ENCODE measurements at regions not wholly inside any gene's neighbourhood (a gene's known extent, or its start where the extent isn't known, plus 50 kb on each side); places are given as distances from the start of the nearest gene placed in this dataset.

DNA sequence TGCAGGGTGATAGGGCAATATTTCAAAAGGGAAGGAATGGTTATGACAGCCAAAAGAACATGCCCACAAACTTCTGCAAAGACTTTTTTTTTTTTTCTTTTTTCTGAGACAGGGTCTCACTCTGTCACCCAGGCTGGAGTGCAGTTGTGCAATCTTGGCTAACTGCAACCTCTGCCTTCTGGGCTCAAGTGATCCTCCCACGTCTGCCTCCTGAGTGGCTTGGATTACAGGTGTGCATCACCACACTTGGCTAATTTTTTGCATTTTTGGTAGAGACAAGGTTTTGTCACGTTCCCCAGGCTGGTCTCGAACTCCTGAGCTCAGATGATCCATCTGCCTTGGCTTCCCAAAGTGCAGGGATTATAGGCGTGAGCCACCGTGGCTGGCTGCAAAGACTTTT lies 117.6 kb upstream of the ADGRF1 start:
- no peaks in the 10 kb centered on the region for H3K36me3 ChIP-seq (ENCODE audit: control insufficient read depth in 1 of 2, insufficient read depth in 2 of 2, low read depth in 1 of 2, low read length in 2 of 2)
- no peaks in the 10 kb centered on the region for H3K27me3 ChIP-seq (ENCODE audit: control insufficient read depth in 1 of 2, insufficient read depth in 1 of 2, low read length in 2 of 2)
- no peak overlapping the region for H2AFZ ChIP-seq (ENCODE audit: low read depth, low read length)
- WGBS: 89% methylated on average over 4 of the region's 5 CpGs
- H2AK5ac ChIP-seq (ENCODE audit: low read length, severe bottlenecking): no peak overlapping the region
- H3K4ac ChIP-seq (ENCODE audit: low read depth in 1 of 2, low read length in 2 of 2): no peak overlapping the region
- H2BK12ac ChIP-seq (ENCODE audit: low read length in 2 of 2): peak overlapping the region in 1 of 2 experiments; percentile 54
- no peak overlapping the region for H3K23ac ChIP-seq (ENCODE audit: low read length in 2 of 2)
- no peaks in the 10 kb centered on the region for H3K79me1 ChIP-seq (replicated peaks; ENCODE audit: low read length, poor library complexity, severe bottlenecking)
- H4K91ac ChIP-seq (ENCODE audit: low read length): no peak overlapping the region
- no peak overlapping the region for H3K4me2 ChIP-seq (ENCODE audit: low read length, poor library complexity, severe bottlenecking)
- peak overlapping the region in 1 of 2 experiments; percentile 34 for H3K18ac ChIP-seq (ENCODE audit: low read depth in 1 of 2, low read length in 2 of 2)
- H3K27ac ChIP-seq (ENCODE audit: low read length, poor library complexity, severe bottlenecking): no peak overlapping the region
- no peak overlapping the region for H2BK120ac ChIP-seq (ENCODE audit: low read depth, low read length)
- no peak overlapping the region for H2BK15ac ChIP-seq (ENCODE audit: low read depth, poor library complexity, severe bottlenecking)
- H4K8ac ChIP-seq (ENCODE audit: low read length): no peak overlapping the region
- H3K14ac ChIP-seq (ENCODE audit: low read length in 2 of 2): peak overlapping the region in 1 of 2 experiments; percentile 1
- H2BK5ac ChIP-seq (ENCODE audit: low read depth, low read length, poor library complexity, severe bottlenecking): no peak overlapping the region
- H3K9me3 ChIP-seq (ENCODE audit: control insufficient read depth, low read length): no peaks in the 10 kb centered on the region
- no peak overlapping the region for H3K4me3 ChIP-seq (ENCODE audit: insufficient read depth in 1 of 2, low read depth in 1 of 2, low read length in 2 of 2)
- no peaks in the 10 kb centered on the region for H3K4me1 ChIP-seq (ENCODE audit: control insufficient read depth, insufficient read depth, low read depth, low read length)
- no peak for DNase-seq
- H3K9ac ChIP-seq (ENCODE audit: low read length): no peak overlapping the region

DNA sequence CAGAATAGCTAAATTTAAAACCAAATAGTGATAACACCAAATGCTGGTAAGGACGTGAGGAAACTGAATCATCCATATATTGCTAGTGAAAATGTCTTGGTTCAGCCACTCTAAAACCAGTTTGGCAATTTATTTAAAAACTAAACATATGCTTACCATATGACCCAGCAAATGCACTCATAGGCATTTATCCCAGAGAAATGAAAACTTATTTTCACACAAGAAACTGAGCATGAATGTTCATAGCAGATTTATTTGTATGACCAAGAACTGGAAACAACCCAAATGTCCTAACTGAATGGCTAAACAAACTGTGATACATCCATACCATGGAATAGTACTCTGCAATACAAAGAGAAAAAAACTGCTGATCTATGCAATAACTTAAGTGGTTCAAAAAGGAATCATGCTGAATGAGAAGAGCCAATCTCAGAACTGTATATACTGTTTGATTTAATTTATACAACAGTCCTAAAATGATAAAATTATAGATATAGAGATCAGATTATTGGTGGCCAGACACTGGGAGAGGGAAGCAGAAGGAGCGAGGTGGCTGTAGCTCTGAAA lies 115.6 kb upstream of the ADGRF1 start:
- no peak overlapping the region for H2AK5ac ChIP-seq (ENCODE audit: low read length, severe bottlenecking)
- no peak overlapping the region for H3K4me3 ChIP-seq (ENCODE audit: insufficient read depth in 1 of 2, low read depth in 1 of 2, low read length in 2 of 2)
- peak overlapping the region in 1 of 2 experiments; percentile 52 for H3K18ac ChIP-seq (ENCODE audit: low read depth in 1 of 2, low read length in 2 of 2)
- no peaks in the 10 kb centered on the region for H3K27me3 ChIP-seq (ENCODE audit: control insufficient read depth in 1 of 2, insufficient read depth in 1 of 2, low read length in 2 of 2)
- no peak overlapping the region for H3K4ac ChIP-seq (ENCODE audit: low read depth in 1 of 2, low read length in 2 of 2)
- H3K4me2 ChIP-seq (ENCODE audit: low read length, poor library complexity, severe bottlenecking): no peak overlapping the region
- DNase-seq: peak; percentile 31
- H2AFZ ChIP-seq (ENCODE audit: low read depth, low read length): no peak overlapping the region
- H3K9ac ChIP-seq (ENCODE audit: low read length): no peak overlapping the region
- no peak overlapping the region for H3K27ac ChIP-seq (ENCODE audit: low read length, poor library complexity, severe bottlenecking)
- no peak overlapping the region for H2BK15ac ChIP-seq (ENCODE audit: low read depth, poor library complexity, severe bottlenecking)
- no peaks in the 10 kb centered on the region for H3K36me3 ChIP-seq (ENCODE audit: control insufficient read depth in 1 of 2, insufficient read depth in 2 of 2, low read depth in 1 of 2, low read length in 2 of 2)
- no peak overlapping the region for H4K8ac ChIP-seq (ENCODE audit: low read length)
- no peaks in the 10 kb centered on the region for H3K79me1 ChIP-seq (replicated peaks; ENCODE audit: low read length, poor library complexity, severe bottlenecking)
- no peak overlapping the region for H2BK12ac ChIP-seq (ENCODE audit: low read length in 2 of 2)
- no CpG with 5 or more reads among the region's 2 CpGs for WGBS
- H2BK5ac ChIP-seq (ENCODE audit: low read depth, low read length, poor library complexity, severe bottlenecking): no peak overlapping the region
- no peak overlapping the region for H2BK120ac ChIP-seq (ENCODE audit: low read depth, low read length)
- no peak overlapping the region for H3K23ac ChIP-seq (ENCODE audit: low read length in 2 of 2)
- H4K91ac ChIP-seq (ENCODE audit: low read length): no peak overlapping the region
- H3K14ac ChIP-seq (ENCODE audit: low read length in 2 of 2): no peak overlapping the region
- peaks cover 2% of the 10 kb centered on the region for H3K4me1 ChIP-seq (ENCODE audit: control insufficient read depth, insufficient read depth, low read depth, low read length)
- no peaks in the 10 kb centered on the region for H3K9me3 ChIP-seq (ENCODE audit: control insufficient read depth, low read length)

DNA sequence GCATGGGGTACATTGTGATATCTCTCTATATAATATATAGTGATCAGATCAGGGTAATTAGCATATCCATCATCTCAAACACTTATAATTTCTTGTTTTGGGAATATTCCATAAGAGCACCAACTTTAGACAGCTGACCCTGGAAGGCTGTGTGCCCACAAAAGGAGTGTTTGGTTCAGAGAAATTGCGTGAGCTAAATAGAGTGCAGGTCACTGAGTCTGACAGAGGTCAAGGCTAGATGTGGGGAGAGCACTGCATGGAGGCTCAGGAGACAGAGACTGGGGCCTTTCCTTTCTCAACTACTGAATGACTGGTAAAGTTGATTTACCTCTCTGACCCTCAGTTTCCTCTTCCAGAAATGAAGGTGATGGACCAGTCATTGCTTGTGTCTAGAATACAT lies 114.9 kb upstream of the ADGRF1 start:
- Histone ChIP-seq H3K14ac (ENCODE audit: low read length in 2 of 2) (no peak overlapping the region), H4K8ac (ENCODE audit: low read length) (no peak overlapping the region), H3K4me2 (ENCODE audit: low read length, poor library complexity, severe bottlenecking) (no peak overlapping the region), H3K4ac (ENCODE audit: low read depth in 1 of 2, low read length in 2 of 2) (no peak overlapping the region), H3K27ac (ENCODE audit: low read length, poor library complexity, severe bottlenecking) (no peak overlapping the region), H3K9me3 (ENCODE audit: control insufficient read depth, low read length) (no peaks in the 10 kb centered on the region), H2BK12ac (ENCODE audit: low read length in 2 of 2) (peak overlapping the region in 1 of 2 experiments; percentile 18), H3K4me1 (ENCODE audit: control insufficient read depth, insufficient read depth, low read depth, low read length) (peaks cover 4% of the 10 kb centered on the region), H2AFZ (ENCODE audit: low read depth, low read length) (no peak overlapping the region), H4K91ac (ENCODE audit: low read length) (no peak overlapping the region), H3K4me3 (ENCODE audit: insufficient read depth in 1 of 2, low read depth in 1 of 2, low read length in 2 of 2) (no peak overlapping the region), H3K23ac (ENCODE audit: low read length in 2 of 2) (no peak overlapping the region), H2AK5ac (ENCODE audit: low read length, severe bottlenecking) (no peak overlapping the region), H3K27me3 (ENCODE audit: control insufficient read depth in 1 of 2, insufficient read depth in 1 of 2, low read length in 2 of 2) (no peaks in the 10 kb centered on the region), H2BK120ac (ENCODE audit: low read depth, low read length) (no peak overlapping the region), H3K79me1 (replicated peaks; ENCODE audit: low read length, poor library complexity, severe bottlenecking) (no peaks in the 10 kb centered on the region), H3K18ac (ENCODE audit: low read depth in 1 of 2, low read length in 2 of 2) (no peak overlapping the region), H2BK15ac (ENCODE audit: low read depth, poor library complexity, severe bottlenecking) (no peak overlapping the region), H3K36me3 (ENCODE audit: control insufficient read depth in 1 of 2, insufficient read depth in 2 of 2, low read depth in 1 of 2, low read length in 2 of 2) (no peaks in the 10 kb centered on the region), H2BK5ac (ENCODE audit: low read depth, low read length, poor library complexity, severe bottlenecking) (no peak overlapping the region), H3K9ac (ENCODE audit: low read length) (no peak overlapping the region)
- WGBS: 43% methylated on average over 1 of the region's 1 CpG
- DNase-seq: no peak

DNA sequence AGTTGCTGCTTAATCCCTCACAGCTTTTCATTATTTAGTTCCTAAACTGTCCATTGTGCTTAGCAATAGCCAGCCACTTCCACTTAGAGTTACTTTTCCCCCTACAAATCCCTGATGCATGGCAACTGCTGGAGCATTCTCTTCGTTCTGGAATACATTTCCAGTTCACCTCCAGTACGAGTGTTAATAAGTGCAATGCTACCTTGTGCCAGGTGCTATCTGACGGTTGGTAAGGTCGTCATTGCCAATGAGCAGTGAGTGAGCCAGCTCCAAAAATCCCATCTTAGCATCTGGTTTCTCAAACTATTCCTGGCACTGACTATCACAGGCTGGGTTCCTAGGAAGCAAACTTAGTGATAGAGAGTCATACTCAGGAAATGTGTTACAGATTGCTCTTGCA lies 114.1 kb upstream of the ADGRF1 start:
- Histone ChIP-seq H2BK12ac (ENCODE audit: low read length in 2 of 2) (peak overlapping the region; percentile 82 to 88), H2BK15ac (ENCODE audit: low read depth, poor library complexity, severe bottlenecking) (peak overlapping the region; percentile 65), H3K4me1 (ENCODE audit: control insufficient read depth, insufficient read depth, low read depth, low read length) (peaks cover 7% of the 10 kb centered on the region), H3K9ac (ENCODE audit: low read length) (no peak overlapping the region), H3K27me3 (ENCODE audit: control insufficient read depth in 1 of 2, insufficient read depth in 1 of 2, low read length in 2 of 2) (no peaks in the 10 kb centered on the region), H4K91ac (ENCODE audit: low read length) (peak overlapping the region; percentile 12), H3K9me3 (ENCODE audit: control insufficient read depth, low read length) (no peaks in the 10 kb centered on the region), H2BK120ac (ENCODE audit: low read depth, low read length) (no peak overlapping the region), H4K8ac (ENCODE audit: low read length) (peak overlapping the region; percentile 90), H3K79me1 (replicated peaks; ENCODE audit: low read length, poor library complexity, severe bottlenecking) (no peaks in the 10 kb centered on the region), H3K36me3 (ENCODE audit: control insufficient read depth in 1 of 2, insufficient read depth in 2 of 2, low read depth in 1 of 2, low read length in 2 of 2) (no peaks in the 10 kb centered on the region), H3K4ac (ENCODE audit: low read depth in 1 of 2, low read length in 2 of 2) (peak overlapping the region; percentile 51 to 70), H2BK5ac (ENCODE audit: low read depth, low read length, poor library complexity, severe bottlenecking) (no peak overlapping the region), H3K4me3 (ENCODE audit: insufficient read depth in 1 of 2, low read depth in 1 of 2, low read length in 2 of 2) (no peak overlapping the region), H3K23ac (ENCODE audit: low read length in 2 of 2) (no peak overlapping the region), H3K14ac (ENCODE audit: low read length in 2 of 2) (no peak overlapping the region), H2AFZ (ENCODE audit: low read depth, low read length) (no peak overlapping the region), H3K27ac (ENCODE audit: low read length, poor library complexity, severe bottlenecking) (no peak overlapping the region), H3K18ac (ENCODE audit: low read depth in 1 of 2, low read length in 2 of 2) (peak overlapping the region; percentile 24 to 49), H3K4me2 (ENCODE audit: low read length, poor library complexity, severe bottlenecking) (no peak overlapping the region), H2AK5ac (ENCODE audit: low read length, severe bottlenecking) (peak overlapping the region; percentile 70)
- no peak for DNase-seq
- 94% methylated on average over 4 of the region's 4 CpGs for WGBS
